HG02870 (cell line): ENCODE measurements at regions not wholly inside any gene's neighbourhood (a gene's known extent, or its start where the extent isn't known, plus 50 kb on each side); places are given as distances from the start of the nearest gene placed in this dataset.
"Not testable (repeated sequence)": the region's sequence is repeated elsewhere in the genome, so short reads cannot be mapped to it uniquely, and the experiment has no call there.

Source experiments
- ATAC-seq: cut with Tn5 transposase; IDR thresholded peaks from one replicate; pipeline ENCODE4 v1.9.1; 2021; ENCODE audit warnings: mild to moderate bottlenecking, moderate library complexity; ENCODE audit not compliant: unreplicated experiment

DNA sequence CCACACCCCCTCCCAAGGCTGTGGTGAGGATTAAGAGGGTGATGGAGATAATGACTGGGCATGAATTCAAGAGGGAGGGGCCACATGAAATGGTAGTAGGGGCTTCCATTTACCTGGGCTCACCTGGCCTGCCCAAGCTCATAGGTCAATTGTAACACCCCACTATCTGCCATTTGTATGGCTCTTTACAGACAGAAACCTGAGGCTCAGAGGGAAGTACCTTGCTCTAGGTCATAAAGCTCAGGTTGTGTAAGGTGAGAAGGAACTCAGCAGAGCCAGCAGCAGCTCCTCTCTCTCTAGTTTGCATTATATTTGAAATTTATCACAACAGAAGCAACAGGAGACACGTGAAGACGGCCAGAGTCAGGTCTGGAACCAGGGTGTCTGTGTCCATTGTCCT, 133.4 kb upstream of the ALDH1B1 start:
- no peak for ATAC-seq

DNA sequence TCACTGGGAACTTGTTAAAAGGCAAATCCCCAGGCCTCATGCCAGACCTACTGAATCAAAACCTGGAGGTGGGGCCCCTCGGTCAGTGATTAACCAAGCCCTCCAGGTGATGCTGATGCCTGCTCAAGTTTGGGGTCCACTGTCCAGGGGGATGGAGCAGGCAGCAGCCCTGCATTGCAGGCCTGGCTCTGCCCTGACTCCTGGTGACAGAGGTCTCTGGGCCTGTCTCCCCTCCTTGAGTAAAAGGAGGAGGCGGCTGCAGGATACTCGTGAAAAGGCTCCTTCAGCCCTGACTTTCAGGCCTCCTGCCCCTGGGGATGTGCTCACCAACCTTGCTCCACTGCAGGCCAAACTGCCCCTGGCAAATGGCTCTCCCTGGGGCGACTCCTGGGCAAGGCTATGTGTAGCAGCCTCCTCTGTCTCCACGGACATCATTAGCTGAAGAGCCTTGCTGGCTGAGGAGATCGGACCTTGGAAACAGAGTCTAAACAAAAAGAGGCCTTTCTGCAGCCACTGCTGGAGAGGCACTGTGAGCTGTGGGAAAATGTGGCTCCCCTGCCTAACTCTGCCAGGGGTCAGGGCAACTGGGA, 134.8 kb upstream of the ALDH1B1 start:
- ATAC-seq: no peak

DNA sequence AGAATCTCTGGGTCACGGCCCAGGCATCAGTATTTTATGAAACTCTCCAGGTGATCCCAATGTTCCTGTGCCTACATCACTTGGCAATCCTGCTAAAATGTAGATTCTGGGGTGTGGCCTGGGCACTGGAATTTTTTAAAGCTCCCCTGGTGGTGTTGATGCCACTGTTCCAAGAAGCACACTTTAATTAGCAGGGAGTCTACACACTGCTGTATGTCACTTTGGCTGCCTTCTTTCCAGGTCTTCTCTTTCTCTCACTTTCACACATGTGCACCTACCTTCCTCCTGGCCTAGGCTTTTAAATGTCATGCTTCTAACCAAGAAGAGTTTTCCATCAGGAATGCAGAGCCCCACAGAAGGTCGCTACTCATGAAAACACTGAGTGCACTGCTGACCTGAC, 136.0 kb upstream of the ALDH1B1 start:
- ATAC-seq: no peak

DNA sequence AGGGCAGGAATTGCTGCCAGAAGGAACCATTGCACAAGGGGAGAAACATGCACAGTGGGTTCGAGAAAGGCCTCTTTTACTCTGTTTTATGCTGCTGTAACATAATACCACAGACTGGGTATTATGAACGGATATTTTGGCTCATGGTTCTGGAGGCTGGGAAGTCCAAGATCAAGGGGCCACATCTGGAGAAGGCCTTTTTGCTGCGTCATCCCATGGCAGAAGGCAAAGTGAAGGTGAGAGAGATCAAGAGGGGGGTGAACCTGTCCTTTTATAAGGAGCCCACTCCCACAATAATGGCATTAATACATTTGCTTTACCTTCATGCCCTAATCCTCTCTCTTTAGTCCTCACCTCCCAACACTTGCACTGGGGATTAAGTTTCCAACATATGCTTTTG, 136.9 kb upstream of the ALDH1B1 start:
- no peak for ATAC-seq

DNA sequence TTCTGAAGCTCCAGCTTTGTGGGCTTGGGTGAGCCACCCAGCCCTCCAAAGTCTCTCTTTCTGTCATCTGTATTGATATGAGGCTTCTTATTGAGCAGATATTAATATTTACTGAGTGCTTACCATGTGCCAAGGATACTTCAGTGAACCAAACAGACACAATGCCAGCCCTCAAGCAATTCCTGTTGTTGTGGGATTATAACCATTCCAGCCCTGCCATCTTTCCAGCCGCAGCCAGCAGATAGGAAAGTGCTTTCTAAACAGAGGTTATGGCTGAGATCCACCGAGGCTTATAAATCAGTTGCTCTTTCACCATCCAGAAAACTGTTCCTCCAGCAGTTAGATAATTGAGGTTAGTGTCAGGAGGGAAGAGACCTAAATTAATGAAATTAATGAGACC, 137.7 kb upstream of the ALDH1B1 start:
- no peak for ATAC-seq

DNA sequence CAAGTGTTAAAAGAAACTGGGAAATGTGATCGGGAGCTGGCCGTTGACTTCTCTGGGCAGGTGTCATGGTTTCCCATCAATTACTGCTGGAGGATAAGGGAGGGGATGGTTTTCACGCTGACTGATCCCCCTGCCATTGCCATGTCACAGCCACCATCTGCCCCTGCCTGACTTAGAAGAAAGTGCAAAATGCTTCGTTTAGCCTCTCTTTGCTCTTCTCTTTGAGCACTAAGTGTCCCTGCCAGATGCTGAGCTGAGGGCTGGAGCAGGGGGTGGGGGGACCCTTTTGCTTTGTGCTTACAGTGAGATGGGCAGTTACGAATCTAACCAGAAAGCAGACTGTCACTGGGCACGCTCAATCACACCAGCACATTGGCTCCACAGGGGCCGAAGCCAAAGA, 138.4 kb upstream of the ALDH1B1 start:
- ATAC-seq: no peak

DNA sequence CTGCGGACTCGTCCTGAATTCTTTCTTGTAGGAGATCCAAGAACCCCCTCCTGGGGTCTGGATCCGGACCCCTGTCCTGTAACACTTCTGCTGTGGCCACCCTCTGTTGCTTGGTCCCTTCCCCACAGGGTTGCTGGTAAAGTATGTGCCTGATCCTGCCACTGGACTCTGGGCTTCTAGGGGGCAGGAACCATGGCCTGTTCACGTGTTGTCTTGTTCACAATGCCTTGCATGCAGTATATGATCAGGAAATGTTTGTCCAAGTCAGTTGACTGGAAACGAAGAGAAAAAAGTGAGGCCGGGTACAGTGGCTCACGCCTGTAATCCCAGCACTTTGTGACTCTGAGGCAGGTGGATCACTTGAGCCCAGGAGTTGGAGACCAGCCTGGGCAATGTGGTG, 139.3 kb upstream of the ALDH1B1 start:
- ATAC-seq: no peak

DNA sequence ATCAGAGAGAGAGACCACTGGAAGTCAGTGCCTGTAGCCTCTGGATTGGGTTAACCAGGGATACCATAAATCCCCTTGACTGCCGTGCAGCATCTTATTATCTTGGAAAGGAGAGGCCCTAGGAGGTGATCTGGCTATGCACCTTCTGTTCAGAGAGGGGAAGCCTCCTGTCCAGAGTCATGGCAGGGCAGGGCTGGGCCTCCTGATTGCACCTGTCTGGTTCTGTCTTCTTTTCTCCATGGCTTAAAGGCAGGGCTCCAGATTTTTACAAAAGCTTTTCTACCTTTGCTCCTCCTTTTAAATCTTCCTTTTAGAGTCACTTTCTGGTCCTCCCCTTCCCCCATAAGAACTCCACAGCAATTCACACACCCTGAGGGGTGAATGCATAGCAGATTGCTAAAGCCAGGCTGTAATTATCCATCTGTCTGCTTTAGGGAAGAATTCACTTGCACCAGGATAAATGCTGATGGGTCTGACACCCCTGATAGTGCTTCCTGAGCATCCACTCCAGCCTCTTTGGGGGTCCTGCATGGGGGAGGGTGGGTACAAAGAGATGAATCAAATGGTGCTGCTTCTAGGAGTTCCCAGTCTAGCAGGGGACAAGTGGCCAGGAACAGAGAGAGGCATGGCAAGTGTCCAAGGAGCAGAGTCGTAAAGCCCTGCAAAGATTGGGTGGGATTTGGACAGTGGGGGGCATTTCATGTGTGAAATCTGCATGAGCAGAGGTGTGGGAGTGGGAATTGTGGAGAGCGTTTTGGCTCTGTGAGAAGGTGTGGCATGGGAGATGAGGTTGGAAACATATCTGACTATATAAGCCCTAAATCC, 141.3 kb upstream of the ALDH1B1 start:
- no peak for ATAC-seq

DNA sequence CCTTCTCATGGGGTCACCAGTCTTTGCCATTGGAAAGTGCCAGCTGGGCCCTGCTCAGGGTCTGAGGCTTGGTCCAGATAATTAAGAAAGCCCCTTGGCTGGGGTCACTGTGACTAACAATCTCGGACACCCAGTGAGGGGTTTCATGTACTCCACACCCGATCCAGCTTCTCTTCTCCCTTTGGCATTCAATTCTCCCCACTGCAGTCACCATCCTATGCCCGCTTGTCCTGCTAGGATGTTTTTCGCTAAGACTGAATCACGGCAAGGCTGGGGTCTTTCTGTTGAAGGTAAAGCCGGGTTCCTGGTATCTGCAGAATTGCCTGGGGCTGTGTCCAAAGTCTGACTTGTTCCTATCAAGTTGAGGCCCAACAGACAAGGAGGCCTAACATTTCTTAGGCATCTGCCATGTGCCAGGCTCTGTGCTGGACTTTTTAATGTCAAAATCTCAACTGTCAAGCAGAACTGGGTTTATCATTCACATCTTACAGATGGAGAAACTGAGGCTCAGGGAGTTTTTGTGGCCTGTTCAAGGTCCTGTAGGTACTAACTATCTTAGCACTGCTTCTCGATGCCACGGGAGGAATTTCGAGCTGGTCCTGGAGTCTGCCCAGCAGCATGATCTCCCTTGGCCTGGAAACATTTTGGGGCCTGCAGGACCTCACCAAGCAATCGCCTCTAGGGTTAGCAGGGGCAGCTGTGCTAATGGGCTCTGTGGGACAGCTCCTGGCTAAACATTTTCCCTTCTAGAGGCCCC, 142.0 kb upstream of the ALDH1B1 start:
- no peak for ATAC-seq

DNA sequence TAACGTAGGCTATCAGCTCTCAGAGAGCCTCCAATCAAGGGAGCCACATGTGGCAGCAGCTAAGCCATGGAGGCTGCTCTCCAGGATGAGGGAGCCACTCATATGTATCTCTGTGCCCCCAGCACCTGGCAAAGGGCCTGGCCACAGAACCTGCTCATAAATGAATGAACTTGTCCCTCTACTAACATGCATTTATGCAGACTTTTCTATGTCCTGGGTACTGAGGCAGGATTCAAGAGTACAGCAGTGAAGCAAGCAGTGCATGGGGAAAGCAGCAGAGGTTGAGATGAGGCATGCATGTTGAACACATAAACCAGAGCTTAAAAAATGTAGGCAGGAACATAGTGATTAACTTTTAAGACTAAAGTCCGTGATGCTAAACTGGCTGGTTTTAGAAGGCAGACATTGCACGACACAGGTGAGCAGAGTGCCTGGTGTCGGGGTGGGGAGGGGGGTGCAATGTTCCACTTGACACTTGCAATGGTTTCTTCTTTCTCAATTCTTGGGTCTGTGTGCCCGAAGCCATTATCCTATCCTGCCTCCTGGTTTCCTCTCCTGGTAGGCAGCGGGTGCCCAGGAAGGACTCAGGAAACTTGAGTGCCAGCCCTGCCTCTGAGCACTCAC, 142.8 kb upstream of the ALDH1B1 start:
- no peak for ATAC-seq

DNA sequence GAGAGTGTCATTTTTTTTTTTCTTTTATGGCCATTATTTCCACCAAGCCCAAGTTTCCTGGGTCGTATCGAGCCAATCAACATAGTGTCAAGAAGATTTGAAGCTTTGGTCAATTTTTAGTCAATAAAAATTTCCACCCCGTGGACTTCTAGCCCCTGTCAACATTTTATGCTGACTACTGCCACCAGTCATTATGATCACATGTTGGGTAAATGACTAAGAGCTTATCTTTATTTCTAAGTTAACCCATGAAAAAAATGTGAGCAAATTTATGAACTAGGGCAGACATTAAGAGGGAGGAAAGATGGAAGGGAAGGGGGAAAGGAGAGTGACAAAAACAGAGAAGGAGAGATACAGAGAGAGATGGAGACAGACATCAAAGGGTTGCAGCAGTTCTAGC, 143.5 kb upstream of the ALDH1B1 start:
- ATAC-seq: no peak

DNA sequence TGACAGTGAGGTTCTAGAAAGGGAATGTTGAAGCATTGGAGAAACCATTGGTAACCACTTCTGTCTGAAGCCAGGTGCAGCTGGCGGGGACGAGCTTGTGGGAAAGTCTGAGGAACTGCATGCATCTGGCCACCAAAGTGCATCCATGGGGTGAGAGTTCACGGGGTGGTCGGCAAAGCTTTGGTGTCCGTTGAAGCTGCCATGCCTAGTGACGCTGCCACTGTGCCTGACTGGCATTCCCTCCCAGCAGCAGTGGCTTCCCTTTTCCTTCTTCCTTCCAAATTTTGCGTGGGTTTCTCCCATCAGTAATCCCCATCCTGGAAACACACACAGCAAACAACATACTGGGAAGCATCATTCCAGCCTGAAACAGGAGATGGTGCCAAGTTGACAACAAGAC, 145.7 kb upstream of the ALDH1B1 start:
- no peak for ATAC-seq

DNA sequence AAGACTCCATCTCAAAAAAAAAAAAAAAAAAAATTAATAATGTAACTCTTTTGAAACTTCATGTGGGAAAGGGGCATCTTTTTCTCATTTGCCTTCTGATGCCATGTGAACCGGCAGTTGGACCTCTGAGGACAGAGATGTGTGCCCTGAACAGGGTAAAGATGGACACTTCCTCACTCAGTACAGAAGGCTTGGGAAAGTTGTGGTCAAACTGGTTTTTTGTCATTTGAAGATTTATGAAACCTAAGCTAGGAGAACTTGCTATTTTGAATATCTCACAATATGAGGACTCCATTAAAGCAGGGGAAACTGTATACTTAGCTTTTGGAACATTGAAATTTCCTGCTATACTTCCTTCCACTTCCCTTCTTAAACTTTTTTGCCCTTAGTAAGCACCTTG, 147.5 kb upstream of the ALDH1B1 start:
- ATAC-seq: no peak

DNA sequence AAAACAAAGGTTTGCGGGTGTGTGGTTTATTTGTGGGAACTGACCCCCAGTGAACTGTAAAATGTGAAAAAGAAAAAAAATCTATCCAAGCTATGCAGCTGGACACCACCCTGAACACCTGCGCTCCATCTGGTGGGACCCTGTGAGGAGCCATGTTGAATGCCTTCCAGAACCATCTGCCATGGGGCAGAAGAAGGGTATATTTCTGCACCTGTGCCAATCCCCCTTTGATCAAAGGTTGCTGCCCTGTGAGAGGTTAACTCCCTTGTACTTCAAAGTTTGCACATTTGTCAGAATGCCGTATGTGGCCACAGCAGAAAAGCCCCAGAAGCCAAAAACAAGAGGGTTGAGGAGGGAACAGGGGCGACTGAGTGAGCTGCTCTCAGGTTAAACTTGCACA, 148.5 kb upstream of the ALDH1B1 start:
- no peak for ATAC-seq

DNA sequence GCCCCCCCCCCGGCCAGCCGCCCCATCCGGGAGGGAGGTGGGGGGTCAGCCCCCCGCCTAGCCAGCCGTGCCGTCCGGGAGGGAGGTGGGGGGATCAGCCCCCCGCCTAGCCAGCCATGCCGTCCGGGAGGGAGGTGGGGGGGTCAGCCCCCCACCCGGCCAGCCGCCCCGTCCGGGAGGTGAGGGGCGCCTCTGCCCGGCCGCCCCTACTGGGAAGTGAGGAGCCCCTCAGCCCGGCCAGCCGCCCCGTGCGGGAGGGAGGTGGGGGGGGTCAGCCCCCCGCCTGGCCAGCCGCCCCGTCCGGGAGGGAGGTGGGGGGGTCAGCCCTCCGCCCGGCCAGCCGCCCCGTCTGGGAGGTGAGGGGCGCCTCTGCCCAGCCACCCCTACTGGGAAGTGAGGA, 150.4 kb upstream of the ALDH1B1 start:
- ATAC-seq: not testable (repeated sequence)

DNA sequence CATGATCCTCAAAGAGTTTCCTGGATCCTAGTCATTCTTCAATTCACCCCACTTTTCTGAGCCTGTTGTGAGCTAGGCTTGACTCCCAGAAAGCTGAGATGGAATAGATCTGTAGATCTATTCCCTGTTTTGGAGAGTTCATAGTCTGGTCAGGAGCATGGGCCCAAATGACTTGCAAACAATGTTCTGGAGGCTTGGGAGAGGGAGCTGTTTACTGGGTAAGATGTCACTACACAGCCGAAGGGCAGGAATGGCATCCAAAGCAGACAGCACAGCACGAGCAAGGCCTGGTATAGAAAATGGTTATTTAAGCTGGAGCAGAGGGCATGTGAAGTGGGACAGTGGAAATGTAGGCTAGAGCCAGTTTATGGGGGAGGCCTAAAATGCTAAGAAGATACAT, 152.5 kb upstream of the ALDH1B1 start:
- no peak for ATAC-seq

DNA sequence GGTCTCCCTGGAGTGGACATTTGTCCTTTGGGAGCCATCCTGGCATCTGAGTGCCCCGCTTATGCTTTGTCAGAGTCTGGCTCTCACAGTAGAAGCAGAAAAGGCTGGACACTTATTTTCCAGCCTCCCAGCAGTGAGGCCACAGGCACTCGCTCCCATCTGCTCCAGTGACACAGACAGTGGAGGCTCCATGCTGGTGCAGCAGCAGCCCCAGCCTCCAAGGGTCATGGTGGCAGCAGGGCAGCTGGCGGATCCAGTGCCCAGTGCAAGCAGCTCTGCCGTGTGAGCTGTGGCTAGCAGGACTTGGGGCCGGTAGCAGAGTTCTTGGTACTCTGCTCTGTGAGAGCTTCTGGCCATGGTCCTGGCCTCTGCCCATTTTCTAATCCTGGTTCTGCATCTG, 157.3 kb upstream of the ALDH1B1 start:
- no peak for ATAC-seq

DNA sequence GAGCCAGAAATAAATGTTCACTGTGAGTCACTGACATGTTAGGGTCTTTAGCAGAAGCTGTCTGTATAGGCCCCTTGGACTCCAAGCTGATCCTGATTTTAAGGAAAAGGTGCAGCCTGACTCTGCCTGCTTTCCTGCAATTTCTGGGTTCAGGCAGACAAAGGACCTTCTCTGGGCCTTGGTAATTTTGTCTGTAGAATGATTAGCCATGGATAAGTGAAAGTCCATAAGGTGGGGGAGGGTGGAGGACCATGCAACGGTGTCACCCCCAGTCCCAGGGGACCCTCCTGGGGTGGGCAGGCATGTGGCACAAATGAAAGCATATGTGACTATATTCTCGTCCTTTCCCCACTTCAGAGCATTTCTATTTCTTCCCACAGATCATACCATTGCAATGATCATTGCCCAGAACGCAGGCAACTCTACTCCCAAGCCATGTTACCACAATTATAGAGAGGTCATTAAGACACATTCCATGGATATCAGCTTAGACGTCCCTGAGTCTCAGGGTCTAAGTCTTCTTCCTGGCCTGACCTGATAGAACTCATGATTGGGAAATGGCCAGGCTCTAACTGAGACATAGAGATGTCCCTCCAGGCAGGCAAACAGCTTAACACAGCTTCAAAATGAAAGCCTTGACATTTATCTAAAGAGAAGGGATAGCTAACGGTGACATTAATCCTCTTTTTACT, 157.9 kb upstream of the ALDH1B1 start:
- no peak for ATAC-seq

DNA sequence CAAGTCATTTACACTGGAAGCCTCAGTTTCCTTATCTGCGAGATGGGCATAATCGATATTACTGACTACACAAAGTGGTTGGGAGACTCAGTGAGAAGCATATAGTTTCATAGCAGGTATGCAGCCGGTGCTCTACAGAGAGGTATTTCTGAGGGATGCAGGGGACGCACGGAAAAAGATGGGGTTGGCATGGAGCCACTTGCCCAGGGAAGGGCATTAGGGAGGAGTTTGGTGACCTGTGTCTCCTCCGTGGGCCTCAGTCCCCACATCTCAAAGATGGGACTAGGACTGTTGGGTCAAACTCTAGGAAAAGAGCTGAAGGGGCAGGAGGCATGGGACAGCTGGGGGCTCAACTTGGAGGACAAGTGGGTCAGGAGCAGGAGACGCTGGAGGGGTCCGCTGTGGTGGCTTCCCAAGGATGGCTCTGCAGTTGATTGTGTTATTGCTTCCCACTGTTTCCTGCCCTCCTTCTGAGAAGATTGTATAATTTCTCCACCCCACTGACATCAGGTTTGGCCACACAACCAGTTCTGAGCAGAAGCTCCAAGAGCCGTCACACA, 158.6 kb upstream of the ALDH1B1 start:
- no peak for ATAC-seq

DNA sequence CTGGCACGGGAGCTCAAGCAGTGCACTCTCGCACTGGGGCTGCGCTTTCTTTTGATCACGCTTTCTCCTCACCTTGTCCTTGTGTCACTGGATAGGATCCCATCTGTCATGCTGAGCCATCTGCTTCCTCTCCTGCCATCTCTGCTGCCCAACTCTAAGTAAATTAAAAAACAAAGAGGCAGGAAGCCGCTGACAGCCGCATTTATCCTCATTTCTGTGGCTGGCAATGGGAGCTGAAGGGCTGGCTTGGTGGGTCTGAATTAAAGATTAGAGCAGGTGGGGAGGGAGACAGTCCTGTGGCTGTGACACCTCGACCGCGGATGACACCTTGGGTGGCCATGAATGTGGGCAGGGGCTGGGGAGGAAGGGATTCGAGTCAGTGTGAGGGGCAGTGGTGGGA, 159.2 kb upstream of the ALDH1B1 start:
- ATAC-seq: no peak

DNA sequence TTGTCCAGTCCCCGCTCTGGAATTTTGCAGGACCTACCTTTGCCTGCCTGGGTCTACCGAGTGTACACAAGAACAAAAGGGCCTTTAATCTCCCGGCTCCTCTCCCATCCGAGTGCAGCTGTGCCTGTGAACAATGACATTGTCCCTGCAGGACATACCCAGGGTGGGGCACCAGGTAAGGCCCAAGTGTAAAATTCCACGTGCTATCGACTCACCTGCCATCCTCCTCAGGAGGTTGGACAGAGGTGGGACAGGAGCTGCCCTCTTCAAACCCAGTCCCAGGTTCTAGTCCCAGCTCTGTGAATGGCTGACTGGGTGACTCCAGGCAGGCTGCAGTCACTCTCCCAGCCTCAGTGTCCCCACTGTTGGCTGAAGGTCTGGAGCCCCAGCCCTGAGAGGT, 159.6 kb upstream of the ALDH1B1 start:
- ATAC-seq: no peak
